ENCODE measurements at regions not wholly inside any gene's neighbourhood (a gene's known extent, or its start where the extent isn't known, plus 50 kb on each side); places are given as distances from the start of the nearest gene placed in this dataset.

- TF ChIP-seq, protein P1, sequence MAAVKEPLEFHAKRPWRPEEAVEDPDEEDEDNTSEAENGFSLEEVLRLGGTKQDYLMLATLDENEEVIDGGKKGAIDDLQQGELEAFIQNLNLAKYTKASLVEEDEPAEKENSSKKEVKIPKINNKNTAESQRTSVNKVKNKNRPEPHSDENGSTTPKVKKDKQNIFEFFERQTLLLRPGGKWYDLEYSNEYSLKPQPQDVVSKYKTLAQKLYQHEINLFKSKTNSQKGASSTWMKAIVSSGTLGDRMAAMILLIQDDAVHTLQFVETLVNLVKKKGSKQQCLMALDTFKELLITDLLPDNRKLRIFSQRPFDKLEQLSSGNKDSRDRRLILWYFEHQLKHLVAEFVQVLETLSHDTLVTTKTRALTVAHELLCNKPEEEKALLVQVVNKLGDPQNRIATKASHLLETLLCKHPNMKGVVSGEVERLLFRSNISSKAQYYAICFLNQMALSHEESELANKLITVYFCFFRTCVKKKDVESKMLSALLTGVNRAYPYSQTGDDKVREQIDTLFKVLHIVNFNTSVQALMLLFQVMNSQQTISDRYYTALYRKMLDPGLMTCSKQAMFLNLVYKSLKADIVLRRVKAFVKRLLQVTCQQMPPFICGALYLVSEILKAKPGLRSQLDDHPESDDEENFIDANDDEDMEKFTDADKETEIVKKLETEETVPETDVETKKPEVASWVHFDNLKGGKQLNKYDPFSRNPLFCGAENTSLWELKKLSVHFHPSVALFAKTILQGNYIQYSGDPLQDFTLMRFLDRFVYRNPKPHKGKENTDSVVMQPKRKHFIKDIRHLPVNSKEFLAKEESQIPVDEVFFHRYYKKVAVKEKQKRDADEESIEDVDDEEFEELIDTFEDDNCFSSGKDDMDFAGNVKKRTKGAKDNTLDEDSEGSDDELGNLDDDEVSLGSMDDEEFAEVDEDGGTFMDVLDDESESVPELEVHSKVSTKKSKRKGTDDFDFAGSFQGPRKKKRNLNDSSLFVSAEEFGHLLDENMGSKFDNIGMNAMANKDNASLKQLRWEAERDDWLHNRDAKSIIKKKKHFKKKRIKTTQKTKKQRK (IDR thresholded peaks at IDR 0.05; ENCODE audit: borderline replicate concordance, low read depth, low read length) = no peak
- TF ChIP-seq ZNF785 (CRISPR knock-in tag; IDR thresholded peaks at IDR 0.05) = no peak
- TF ChIP-seq, protein P2, sequence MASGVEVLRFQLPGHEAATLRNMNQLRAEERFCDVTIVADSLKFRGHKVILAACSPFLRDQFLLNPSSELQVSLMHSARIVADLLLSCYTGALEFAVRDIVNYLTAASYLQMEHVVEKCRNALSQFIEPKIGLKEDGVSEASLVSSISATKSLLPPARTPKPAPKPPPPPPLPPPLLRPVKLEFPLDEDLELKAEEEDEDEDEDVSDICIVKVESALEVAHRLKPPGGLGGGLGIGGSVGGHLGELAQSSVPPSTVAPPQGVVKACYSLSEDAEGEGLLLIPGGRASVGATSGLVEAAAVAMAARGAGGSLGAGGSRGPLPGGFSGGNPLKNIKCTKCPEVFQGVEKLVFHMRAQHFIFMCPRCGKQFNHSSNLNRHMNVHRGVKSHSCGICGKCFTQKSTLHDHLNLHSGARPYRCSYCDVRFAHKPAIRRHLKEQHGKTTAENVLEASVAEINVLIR (CRISPR knock-in tag; IDR thresholded peaks at IDR 0.05) = no peak
- TF ChIP-seq LCOR (CRISPR knock-in tag; IDR thresholded peaks at IDR 0.05) = no peak
- TF ChIP-seq NFIX (CRISPR knock-in tag; IDR thresholded peaks at IDR 0.05; ENCODE audit: low read depth) = no peak
- TF ChIP-seq, protein P3, sequence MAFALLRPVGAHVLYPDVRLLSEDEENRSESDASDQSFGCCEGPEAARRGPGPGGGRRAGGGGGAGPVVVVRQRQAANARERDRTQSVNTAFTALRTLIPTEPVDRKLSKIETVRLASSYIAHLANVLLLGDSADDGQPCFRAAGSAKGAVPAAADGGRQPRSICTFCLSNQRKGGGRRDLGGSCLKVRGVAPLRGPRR (CRISPR knock-in tag; IDR thresholded peaks at IDR 0.05) = no peak
- TF ChIP-seq ZEB2 (IDR thresholded peaks at IDR 0.05) = no peak
- TF ChIP-seq ZNF76 (CRISPR knock-in tag; IDR thresholded peaks at IDR 0.05; ENCODE audit: borderline replicate concordance) = no peak
- no peak for TF ChIP-seq ZNF764 (CRISPR knock-in tag; IDR thresholded peaks at IDR 0.05; ENCODE audit: low read depth)
- TF ChIP-seq NFXL1 (CRISPR knock-in tag; IDR thresholded peaks at IDR 0.05) = no peak
Measured at GRCh38 chr3:189517981-189518380, 113.2 kb upstream of the TP63 start (continued).

Measured in K562 (cell line).